Stimulated activated memory B cell treated with anti-CD40 and anti-IgM and Interleukin-4, amounts not matched to agents 10 μg/mL and 1 μg/mL and 100 μg/mL, for 72 hours (primary cell): ENCODE measurements at regions not wholly inside any gene's neighbourhood (a gene's known extent, or its start where the extent isn't known, plus 50 kb on each side); places are given as distances from the start of the nearest gene placed in this dataset.

Source experiments
- ATAC-seq: fragments of 150-1000 bp; cut with Tn5 transposase; 2 replicates; pipeline ENCODE4 v1.10.0; 2021
- H3K27ac Mint-ChIP-seq: one replicate; pipeline ENCODE4 v1.8.0; 2022; ENCODE audit warnings: mild to moderate bottlenecking, mixed read lengths
- H3K27me3 Mint-ChIP-seq: one replicate; pipeline ENCODE4 v1.8.0; 2022; ENCODE audit warnings: mixed read lengths
- H3K36me3 Mint-ChIP-seq: one replicate; pipeline ENCODE4 v1.8.0; 2022; ENCODE audit warnings: mixed read lengths
- H3K4me1 Mint-ChIP-seq: one replicate; pipeline ENCODE4 v1.8.0; 2022; ENCODE audit warnings: mixed read lengths
- H3K4me3 Mint-ChIP-seq: one replicate; pipeline ENCODE4 v1.8.0; 2022; ENCODE audit warnings: mild to moderate bottlenecking, moderate library complexity, mixed read lengths
- H3K9me3 Mint-ChIP-seq: one replicate; pipeline ENCODE4 v1.8.0; 2022; ENCODE audit warnings: mixed read lengths

DNA sequence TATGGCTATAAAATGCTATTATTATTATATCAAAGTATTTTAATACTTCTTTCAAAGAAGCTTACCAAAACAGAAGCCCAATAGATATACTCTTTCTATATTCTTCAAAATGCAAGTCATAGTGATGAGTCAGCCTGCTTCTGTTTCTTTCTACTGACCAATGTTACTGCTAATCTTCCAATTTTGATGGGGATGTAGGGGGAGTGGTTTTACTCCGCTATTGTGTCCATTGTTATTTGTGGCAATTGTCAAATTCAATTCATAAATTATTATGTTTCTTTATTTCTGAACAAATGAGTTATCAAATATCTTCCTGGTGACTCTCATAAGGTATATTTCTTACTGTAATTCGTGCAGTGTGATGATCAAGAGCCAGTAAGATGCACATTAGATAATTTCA, 221.5 kb upstream of the DEFB112 start:
- Mint-ChIP-seq H3K9me3 (peaks cover 7% of the 10 kb centered on the region), H3K27ac (no peak overlapping the region), H3K27me3 (no peaks in the 10 kb centered on the region), H3K4me1 (no peaks in the 10 kb centered on the region), H3K36me3 (no peaks in the 10 kb centered on the region), H3K4me3 (no peak overlapping the region)
- ATAC-seq = no peak

DNA sequence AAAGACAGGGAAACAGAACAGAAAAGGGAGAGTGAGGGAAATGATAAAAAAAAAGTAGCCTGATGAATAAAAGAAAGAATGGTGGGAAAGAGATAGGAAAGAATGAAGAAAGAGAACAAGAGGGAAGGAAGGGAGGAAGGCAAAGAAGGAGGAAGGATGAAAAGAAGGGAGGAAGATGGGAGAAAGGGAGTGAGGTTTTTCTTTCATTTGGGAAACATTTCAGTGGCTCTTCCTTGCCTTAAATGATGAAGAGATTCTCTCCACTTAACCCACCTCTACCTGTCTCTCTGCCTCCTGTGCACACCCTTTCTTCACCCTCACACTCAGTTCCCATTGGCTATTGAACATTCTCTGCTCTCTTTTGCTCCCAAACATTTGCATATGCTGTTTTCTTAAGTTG, 222.1 kb upstream of the DEFB112 start:
- H3K9me3 Mint-ChIP-seq = peaks cover 7% of the 10 kb centered on the region
- no peak for ATAC-seq
- no peaks in the 10 kb centered on the region for H3K4me1 Mint-ChIP-seq
- no peaks in the 10 kb centered on the region for H3K27me3 Mint-ChIP-seq
- H3K4me3 Mint-ChIP-seq = no peak overlapping the region
- no peak overlapping the region for H3K27ac Mint-ChIP-seq
- H3K36me3 Mint-ChIP-seq = no peaks in the 10 kb centered on the region

DNA sequence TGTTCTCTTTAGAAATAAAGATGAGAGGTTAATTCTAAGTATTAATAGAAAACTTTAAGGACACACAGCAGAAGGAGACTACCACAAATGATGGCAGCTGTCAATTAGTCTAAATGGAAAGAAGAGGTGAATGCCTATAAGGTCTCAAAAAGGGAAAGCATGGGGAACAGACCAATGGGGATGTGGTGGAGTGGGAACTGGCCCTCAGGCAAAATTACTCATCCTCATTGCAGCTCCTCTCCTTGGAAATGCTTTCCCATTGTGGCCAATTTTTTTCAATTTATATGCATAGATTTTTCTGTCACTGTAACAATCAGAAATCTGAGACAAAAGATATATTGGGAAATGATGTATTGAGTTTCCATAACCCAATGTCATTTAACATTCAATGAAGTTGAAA, 222.9 kb upstream of the DEFB112 start:
- Mint-ChIP-seq H3K27ac (no peak overlapping the region), H3K36me3 (no peaks in the 10 kb centered on the region), H3K27me3 (no peaks in the 10 kb centered on the region), H3K9me3 (peaks cover 7% of the 10 kb centered on the region), H3K4me3 (no peak overlapping the region), H3K4me1 (no peaks in the 10 kb centered on the region)
- ATAC-seq = no peak

DNA sequence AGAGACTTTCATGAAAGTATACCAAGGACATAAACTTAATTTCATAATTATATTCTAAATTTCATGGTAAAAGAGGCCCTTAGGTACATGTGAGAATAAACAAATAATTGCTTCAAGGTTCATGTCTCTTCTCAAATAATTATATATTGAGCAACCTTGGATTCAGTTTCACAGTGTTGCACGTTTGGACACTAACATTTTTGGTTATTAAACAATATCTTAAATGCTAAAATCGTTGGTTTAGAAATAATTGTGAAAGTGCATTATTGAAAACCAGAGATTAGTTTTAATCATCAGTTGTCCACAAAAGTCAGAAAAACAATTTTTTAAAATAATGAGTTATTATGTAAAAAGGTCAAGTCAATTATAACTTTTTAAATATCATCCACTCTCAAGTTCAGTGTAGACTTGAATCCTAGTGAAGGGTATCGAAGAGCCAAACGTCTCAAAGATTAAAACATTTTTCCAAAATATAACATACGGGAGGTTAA, 227.1 kb upstream of the DEFB112 start:
- no peaks in the 10 kb centered on the region for H3K27me3 Mint-ChIP-seq

DNA sequence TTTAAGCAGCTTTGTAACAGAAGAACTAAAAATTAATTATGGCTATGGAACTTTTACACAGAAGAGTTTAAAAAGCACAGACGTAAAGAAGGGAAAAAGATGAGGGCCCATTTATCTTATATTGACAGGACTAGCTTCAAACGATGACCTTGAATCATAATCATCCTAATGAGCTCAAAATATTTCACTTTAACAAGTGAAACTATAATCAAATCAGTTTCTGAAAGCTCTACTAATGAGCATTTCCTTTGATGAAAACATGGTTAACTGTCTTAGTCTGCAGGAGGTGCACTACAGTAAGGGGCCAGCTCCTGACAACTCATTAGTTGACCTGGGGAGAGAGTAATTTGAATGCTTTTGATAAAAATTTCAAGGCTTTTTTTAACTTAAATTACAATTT, 228.0 kb upstream of the DEFB112 start:
- H3K4me1 Mint-ChIP-seq = no peaks in the 10 kb centered on the region
- no peak for ATAC-seq
- H3K36me3 Mint-ChIP-seq = no peaks in the 10 kb centered on the region
- no peak overlapping the region for H3K27ac Mint-ChIP-seq
- peaks cover 10% of the 10 kb centered on the region for H3K9me3 Mint-ChIP-seq
- H3K27me3 Mint-ChIP-seq = no peaks in the 10 kb centered on the region
- H3K4me3 Mint-ChIP-seq = no peak overlapping the region

More for the DNA sequence above, 227.1 kb upstream of the DEFB112 start:
- peaks cover 10% of the 10 kb centered on the region for H3K9me3 Mint-ChIP-seq
- H3K4me1 Mint-ChIP-seq = no peaks in the 10 kb centered on the region
- no peaks in the 10 kb centered on the region for H3K36me3 Mint-ChIP-seq
- H3K27ac Mint-ChIP-seq = no peak overlapping the region
- no peak overlapping the region for H3K4me3 Mint-ChIP-seq
- ATAC-seq = no peak

DNA sequence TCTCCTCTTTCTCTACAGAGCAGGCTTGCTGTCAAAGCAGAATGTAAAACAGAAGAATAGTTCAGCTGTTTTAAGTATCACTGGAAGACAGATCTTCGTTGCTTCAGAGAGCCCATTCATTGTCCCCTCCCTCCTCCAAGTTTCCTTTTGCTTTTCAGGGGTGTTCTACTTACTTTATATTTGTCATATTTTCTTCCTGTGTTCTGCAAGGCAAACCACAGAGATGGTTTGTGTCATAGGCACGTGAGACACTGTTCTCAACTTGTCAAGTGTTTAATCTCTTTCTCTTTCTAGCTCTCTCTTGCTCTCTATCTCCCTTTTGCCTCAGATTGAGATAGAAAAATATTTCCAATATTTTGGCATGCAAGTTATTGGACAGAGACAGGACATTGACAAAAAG, 228.9 kb upstream of the DEFB112 start:
- H3K9me3 Mint-ChIP-seq = peaks cover 8% of the 10 kb centered on the region
- H3K4me1 Mint-ChIP-seq = no peaks in the 10 kb centered on the region
- ATAC-seq = no peak
- no peak overlapping the region for H3K4me3 Mint-ChIP-seq
- H3K27ac Mint-ChIP-seq = no peak overlapping the region
- no peaks in the 10 kb centered on the region for H3K36me3 Mint-ChIP-seq
- no peaks in the 10 kb centered on the region for H3K27me3 Mint-ChIP-seq

- ATAC-seq = no peak
- no peak overlapping the region for H3K4me3 Mint-ChIP-seq
- no peaks in the 10 kb centered on the region for H3K27me3 Mint-ChIP-seq
- no peaks in the 10 kb centered on the region for H3K36me3 Mint-ChIP-seq
- no peak overlapping the region for H3K27ac Mint-ChIP-seq
- no peaks in the 10 kb centered on the region for H3K9me3 Mint-ChIP-seq
- H3K4me1 Mint-ChIP-seq = no peaks in the 10 kb centered on the region
Measured at GRCh38 chr6:50285735-50286134, 236.0 kb upstream of the DEFB112 start.

GRCh38 chr6:50288241-50288640, 238.5 kb upstream of the DEFB112 start:
- no peaks in the 10 kb centered on the region for H3K4me1 Mint-ChIP-seq
- ATAC-seq = no peak
- no peak overlapping the region for H3K4me3 Mint-ChIP-seq
- H3K27me3 Mint-ChIP-seq = no peaks in the 10 kb centered on the region
- H3K36me3 Mint-ChIP-seq = no peaks in the 10 kb centered on the region
- no peak overlapping the region for H3K27ac Mint-ChIP-seq
- peaks cover 4% of the 10 kb centered on the region for H3K9me3 Mint-ChIP-seq

DNA sequence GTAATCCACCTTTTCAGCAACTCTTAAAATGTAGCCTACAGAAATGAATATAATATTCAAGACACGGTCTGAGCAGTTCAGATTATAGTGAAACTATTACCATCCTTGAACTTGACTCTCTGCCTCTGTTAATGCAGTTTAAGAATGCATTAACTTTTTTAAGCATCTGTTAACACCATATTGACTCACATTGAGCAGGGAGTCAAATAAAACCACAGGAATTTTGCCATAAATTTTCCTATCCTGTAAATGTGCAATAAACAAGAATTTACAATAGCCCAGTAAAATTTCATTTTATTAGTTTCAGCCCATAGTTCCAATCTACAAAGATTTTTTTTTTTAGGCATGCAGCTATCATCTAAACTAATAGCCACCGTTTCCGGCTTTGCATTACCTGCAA, 239.2 kb upstream of the DEFB112 start:
- ATAC-seq = no peak
- peaks cover 4% of the 10 kb centered on the region for H3K9me3 Mint-ChIP-seq
- H3K27ac Mint-ChIP-seq = no peak overlapping the region
- no peaks in the 10 kb centered on the region for H3K27me3 Mint-ChIP-seq
- no peak overlapping the region for H3K4me3 Mint-ChIP-seq
- H3K4me1 Mint-ChIP-seq = no peaks in the 10 kb centered on the region
- no peaks in the 10 kb centered on the region for H3K36me3 Mint-ChIP-seq

DNA sequence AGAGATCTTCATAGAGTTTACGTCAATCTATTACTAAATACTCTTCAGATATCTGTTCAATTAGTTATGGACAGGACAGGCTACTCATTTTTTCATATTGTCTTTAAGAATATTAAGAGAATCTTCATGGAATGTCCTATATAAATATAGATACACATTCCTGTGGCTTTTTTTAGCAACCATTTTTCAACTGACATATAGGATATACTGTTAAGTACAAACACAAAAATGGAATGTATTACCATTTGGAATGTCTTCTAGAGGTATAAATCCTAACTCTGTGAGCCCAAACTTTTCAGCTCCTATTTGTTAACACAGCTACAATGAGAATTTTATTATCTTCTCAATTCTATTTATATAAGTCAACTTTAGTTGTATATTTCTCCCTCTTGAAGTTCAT, 239.6 kb upstream of the DEFB112 start:
- no peaks in the 10 kb centered on the region for H3K27me3 Mint-ChIP-seq
- H3K36me3 Mint-ChIP-seq = no peaks in the 10 kb centered on the region
- H3K4me1 Mint-ChIP-seq = no peaks in the 10 kb centered on the region
- H3K9me3 Mint-ChIP-seq = peaks cover 4% of the 10 kb centered on the region
- ATAC-seq = no peak
- no peak overlapping the region for H3K27ac Mint-ChIP-seq
- no peak overlapping the region for H3K4me3 Mint-ChIP-seq

- H3K9me3 Mint-ChIP-seq = no peaks in the 10 kb centered on the region
Measured at GRCh38 chr6:50301307-50301706, 251.6 kb upstream of the DEFB112 start.

DNA sequence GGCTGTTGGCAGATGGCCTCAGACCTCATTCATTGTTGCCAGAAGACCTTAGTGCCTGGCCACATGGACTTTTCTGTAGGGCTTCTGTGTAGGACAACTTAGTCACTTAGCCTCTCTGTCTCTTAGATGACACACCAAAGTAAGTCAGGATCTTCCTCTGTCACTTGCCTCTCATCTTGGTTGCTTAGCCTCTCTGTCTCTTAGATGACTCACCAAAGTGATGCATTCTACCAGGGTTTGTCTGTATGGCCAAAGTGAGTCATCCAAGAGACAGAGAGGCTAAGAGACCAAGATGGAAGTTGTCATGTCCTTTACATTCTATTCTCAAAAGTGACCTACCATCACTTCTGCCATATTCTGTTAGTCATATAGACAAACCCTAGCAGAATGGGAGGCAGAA, 255.9 kb upstream of the DEFB112 start:
- no peak overlapping the region for H3K4me3 Mint-ChIP-seq
- H3K27me3 Mint-ChIP-seq = no peaks in the 10 kb centered on the region
- no peak overlapping the region for H3K27ac Mint-ChIP-seq
- peaks cover 3% of the 10 kb centered on the region for H3K9me3 Mint-ChIP-seq
- no peaks in the 10 kb centered on the region for H3K36me3 Mint-ChIP-seq
- H3K4me1 Mint-ChIP-seq = no peaks in the 10 kb centered on the region
- ATAC-seq = no peak

More at GRCh38 chr6:50301307-50301706, 251.6 kb upstream of the DEFB112 start:
- no peak overlapping the region for H3K27ac Mint-ChIP-seq
- H3K36me3 Mint-ChIP-seq = no peaks in the 10 kb centered on the region
- ATAC-seq = no peak
- H3K27me3 Mint-ChIP-seq = no peaks in the 10 kb centered on the region
- no peak overlapping the region for H3K4me3 Mint-ChIP-seq
- no peaks in the 10 kb centered on the region for H3K4me1 Mint-ChIP-seq

- H3K27me3 Mint-ChIP-seq = no peaks in the 10 kb centered on the region
- no peak overlapping the region for H3K27ac Mint-ChIP-seq
- no peak for ATAC-seq
- H3K4me3 Mint-ChIP-seq = no peak overlapping the region
- peaks cover 7% of the 10 kb centered on the region for H3K9me3 Mint-ChIP-seq
- H3K36me3 Mint-ChIP-seq = no peaks in the 10 kb centered on the region
- no peaks in the 10 kb centered on the region for H3K4me1 Mint-ChIP-seq
Measured at GRCh38 chr6:50318536-50318935, 268.8 kb upstream of the DEFB112 start.

- H3K9me3 Mint-ChIP-seq = peaks cover 13% of the 10 kb centered on the region
Measured at GRCh38 chr6:50330347-50330746, 280.6 kb upstream of the DEFB112 start.

GRCh38 chr6:50330963-50331362, 281.2 kb upstream of the DEFB112 start:
- Mint-ChIP-seq H3K4me1 (no peaks in the 10 kb centered on the region), H3K27ac (no peak overlapping the region), H3K27me3 (no peaks in the 10 kb centered on the region), H3K36me3 (no peaks in the 10 kb centered on the region), H3K9me3 (peaks cover 8% of the 10 kb centered on the region), H3K4me3 (no peak overlapping the region)
- no peak for ATAC-seq

More at GRCh38 chr6:50330347-50330746, 280.6 kb upstream of the DEFB112 start:
- Mint-ChIP-seq H3K4me1 (no peaks in the 10 kb centered on the region), H3K27ac (no peak overlapping the region), H3K4me3 (no peak overlapping the region), H3K36me3 (no peaks in the 10 kb centered on the region), H3K27me3 (no peaks in the 10 kb centered on the region)
- ATAC-seq = no peak

GRCh38 chr6:50333696-50334095, 284.0 kb upstream of the DEFB112 start:
- no peaks in the 10 kb centered on the region for H3K36me3 Mint-ChIP-seq
- H3K27me3 Mint-ChIP-seq = no peaks in the 10 kb centered on the region
- H3K9me3 Mint-ChIP-seq = no peaks in the 10 kb centered on the region
- ATAC-seq = no peak
- H3K4me3 Mint-ChIP-seq = no peak overlapping the region
- no peak overlapping the region for H3K27ac Mint-ChIP-seq
- no peaks in the 10 kb centered on the region for H3K4me1 Mint-ChIP-seq

DNA sequence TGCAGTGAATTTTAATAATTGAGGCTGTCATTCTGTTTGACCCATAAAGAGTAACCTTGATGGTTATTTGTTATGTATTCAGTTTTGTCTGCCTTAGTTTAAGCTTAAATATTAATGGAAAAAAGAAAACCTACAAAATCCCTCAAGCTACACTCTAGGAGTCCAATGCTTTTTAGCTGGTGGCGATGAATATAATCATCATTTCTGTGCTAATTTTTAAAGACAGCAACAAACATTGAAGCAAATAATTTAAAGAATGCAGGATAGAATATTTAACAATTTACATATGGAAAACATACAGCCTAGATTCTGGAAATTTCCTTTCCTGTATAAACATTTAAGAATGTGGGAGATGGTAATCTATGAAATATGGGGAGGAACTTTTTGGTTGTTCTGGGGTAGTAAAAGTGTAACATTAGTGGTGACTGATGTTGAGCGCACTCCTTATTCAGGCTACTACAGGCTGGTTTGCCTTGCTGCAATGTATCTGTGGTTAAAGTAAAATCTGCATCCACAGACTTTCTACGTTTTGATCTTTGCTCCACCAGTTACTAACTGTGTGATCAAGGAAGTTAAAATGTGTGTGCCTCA, 287.9 kb upstream of the DEFB112 start:
- Mint-ChIP-seq H3K36me3 (no peaks in the 10 kb centered on the region), H3K4me3 (no peak overlapping the region), H3K9me3 (no peaks in the 10 kb centered on the region), H3K27me3 (no peaks in the 10 kb centered on the region), H3K4me1 (no peaks in the 10 kb centered on the region), H3K27ac (no peak overlapping the region)
- ATAC-seq = no peak
